GM21619 (cell line): ENCODE measurements at regions not wholly inside any gene's neighbourhood (a gene's known extent, or its start where the extent isn't known, plus 50 kb on each side); places are given as distances from the start of the nearest gene placed in this dataset.

Source experiments
- ATAC-seq: cut with Tn5 transposase; IDR thresholded peaks from one replicate; pipeline ENCODE4 v1.9.1; 2021; ENCODE audit not compliant: unreplicated experiment

GRCh38 chr14:22419620-22420019, 169.4 kb downstream of the DAD1 start:
- no peak for ATAC-seq

- ATAC-seq = no peak
Observed at GRCh38 chr14:22418631-22419030, 170.4 kb downstream of the DAD1 start.

- no peak for ATAC-seq
Observed at GRCh38 chr14:22417914-22418313, 171.1 kb downstream of the DAD1 start.

- no peak for ATAC-seq
Observed at GRCh38 chr14:22416193-22416592, 172.8 kb downstream of the DAD1 start.

GRCh38 chr14:22415605-22415959, 173.4 kb downstream of the DAD1 start:
- no peak for ATAC-seq

- ATAC-seq = no peak
Observed at GRCh38 chr14:22414876-22415604, 174.0 kb downstream of the DAD1 start.

GRCh38 chr14:22412926-22413411, 176.1 kb downstream of the DAD1 start:
- ATAC-seq = no peak

- ATAC-seq = no peak
Observed at GRCh38 chr14:22411398-22412055, 177.5 kb downstream of the DAD1 start.

GRCh38 chr14:22410497-22410896, 178.5 kb downstream of the DAD1 start:
- ATAC-seq = no peak

- no peak for ATAC-seq
Observed at GRCh38 chr14:22409006-22409405, 180.0 kb downstream of the DAD1 start.

- no peak for ATAC-seq
Observed at GRCh38 chr14:22408547-22408946, 180.5 kb downstream of the DAD1 start.

GRCh38 chr14:22407033-22407432, 182.0 kb downstream of the DAD1 start:
- no peak for ATAC-seq

- no peak for ATAC-seq
Observed at GRCh38 chr14:22405201-22405600, 183.8 kb downstream of the DAD1 start.

- ATAC-seq = no peak
Observed at GRCh38 chr14:22403296-22403695, 185.7 kb downstream of the DAD1 start.

GRCh38 chr14:22400655-22401259, 188.3 kb downstream of the DAD1 start:
- no peak for ATAC-seq

GRCh38 chr14:22399776-22400175, 189.2 kb downstream of the DAD1 start:
- no peak for ATAC-seq

- no peak for ATAC-seq
Observed at GRCh38 chr14:22397221-22397737, 191.7 kb downstream of the DAD1 start.

GRCh38 chr14:22395803-22396202, 193.2 kb downstream of the DAD1 start:
- ATAC-seq = no peak

- no peak for ATAC-seq
Observed at GRCh38 chr14:22394616-22395015, 194.4 kb downstream of the DAD1 start.

- ATAC-seq = no peak
Observed at GRCh38 chr14:22393796-22394195, 195.2 kb downstream of the DAD1 start.

GRCh38 chr14:22391908-22392565, 197.0 kb downstream of the DAD1 start:
- ATAC-seq = no peak
